Activated CD4-positive, alpha-beta T cell treated with anti-CD3 and anti-CD28 coated beads, Interleukin-2, amount 50 U/mL, for 24 hours (primary cell): ENCODE measurements at regions not wholly inside any gene's neighbourhood (a gene's known extent, or its start where the extent isn't known, plus 50 kb on each side); places are given as distances from the start of the nearest gene placed in this dataset.
"Not testable (repeated sequence)": the region's sequence is repeated elsewhere in the genome, so short reads cannot be mapped to it uniquely, and the experiment has no call there.

Experiments used
- DNase-seq, 2 donors: peaks; one replicate each; pipeline ENCODE4 v3.0.0-alpha.2; 2020; ENCODE audit warnings: low read depth in 1 of 2, low spot score in 1 of 2

DNA sequence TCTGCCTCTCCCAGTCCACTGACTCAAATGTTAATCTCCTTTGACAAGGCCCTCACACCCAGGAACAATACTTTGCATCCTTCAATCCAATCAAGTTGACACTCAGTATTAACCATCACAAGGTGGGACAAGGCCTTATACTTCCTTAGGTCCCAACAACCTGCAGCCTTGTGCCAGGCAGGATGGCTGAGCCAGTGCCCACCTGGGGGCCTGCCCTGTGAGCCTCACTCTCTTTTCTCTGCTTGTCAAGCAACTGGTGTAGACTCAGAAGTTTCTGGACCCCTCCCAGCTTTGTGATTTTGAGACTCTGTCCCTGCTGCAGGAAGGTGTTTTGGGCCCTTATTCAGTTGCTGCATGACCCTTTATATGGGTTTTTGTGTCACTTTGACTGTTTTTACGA is 310.0 kb upstream of the C1orf174 start:
- no peak for DNase-seq

DNA sequence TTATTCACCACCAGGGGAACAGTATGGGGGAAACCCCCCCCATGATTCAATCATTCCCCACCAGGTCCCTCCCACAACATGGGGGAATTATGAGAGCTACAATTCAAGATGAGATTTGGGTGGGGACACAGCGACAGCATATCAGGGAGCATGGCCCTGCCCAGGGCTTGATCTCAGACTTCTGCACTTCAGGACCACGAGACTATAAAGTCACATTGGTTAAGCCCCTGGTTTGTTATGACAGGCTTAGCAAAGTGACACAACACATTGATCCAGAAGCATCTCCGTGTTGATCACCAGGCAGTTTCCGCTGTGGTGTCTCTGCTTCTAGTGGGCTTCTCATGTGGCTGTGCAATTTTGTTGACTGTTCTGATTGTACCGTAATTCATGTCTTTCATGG is 312.7 kb upstream of the C1orf174 start:
- DNase-seq, result no peak

DNA sequence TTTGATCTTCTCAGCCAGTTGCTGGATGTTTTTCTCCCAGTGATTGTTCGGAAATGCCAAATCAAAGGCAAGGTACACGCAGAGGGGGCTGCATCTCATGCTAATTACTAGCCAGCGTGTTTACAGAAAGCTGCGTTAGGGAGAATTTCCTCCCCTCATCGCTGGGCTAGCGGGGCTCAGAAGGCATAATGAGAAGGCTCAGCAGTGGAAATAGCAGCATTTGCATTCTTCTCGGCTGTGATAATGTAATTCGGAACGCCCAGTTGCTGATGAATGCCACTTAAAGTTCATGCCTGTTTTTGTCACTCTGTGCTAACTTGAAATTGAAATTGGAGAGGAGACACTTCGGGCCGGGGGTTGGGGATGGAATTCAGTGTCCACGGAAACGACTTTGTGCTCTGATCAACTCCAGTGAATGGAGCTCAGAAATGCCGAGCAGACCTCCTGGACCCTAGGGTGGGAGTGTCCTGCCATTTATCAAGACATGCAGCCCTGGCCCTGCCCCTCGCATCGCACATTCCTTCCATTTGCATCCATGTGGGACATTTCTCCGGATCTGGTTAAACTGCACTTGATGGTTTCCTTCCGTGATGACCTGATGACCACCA is 313.4 kb upstream of the C1orf174 start:
- DNase-seq, result no peak

DNA sequence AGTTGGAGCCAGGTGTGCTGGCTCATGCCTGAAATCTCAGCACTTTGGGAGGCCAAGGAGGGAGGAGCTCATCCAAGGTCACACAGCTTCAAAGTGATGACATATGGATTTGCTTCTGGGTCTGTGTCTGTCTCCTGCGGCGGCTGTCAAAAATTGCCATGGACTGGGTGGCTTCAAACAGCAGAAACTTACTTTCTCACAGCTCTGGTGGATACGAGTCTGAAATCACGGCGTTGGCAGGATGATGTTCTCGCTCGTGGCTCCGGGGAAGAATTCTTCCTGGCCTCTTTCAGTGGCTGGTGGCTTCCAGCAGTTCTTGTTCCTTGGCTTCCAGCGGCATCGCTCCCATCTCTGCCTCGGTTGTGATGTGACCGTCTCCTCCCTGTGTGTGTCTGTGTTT is 314.8 kb upstream of the C1orf174 start:
- DNase-seq, result no peak

DNA sequence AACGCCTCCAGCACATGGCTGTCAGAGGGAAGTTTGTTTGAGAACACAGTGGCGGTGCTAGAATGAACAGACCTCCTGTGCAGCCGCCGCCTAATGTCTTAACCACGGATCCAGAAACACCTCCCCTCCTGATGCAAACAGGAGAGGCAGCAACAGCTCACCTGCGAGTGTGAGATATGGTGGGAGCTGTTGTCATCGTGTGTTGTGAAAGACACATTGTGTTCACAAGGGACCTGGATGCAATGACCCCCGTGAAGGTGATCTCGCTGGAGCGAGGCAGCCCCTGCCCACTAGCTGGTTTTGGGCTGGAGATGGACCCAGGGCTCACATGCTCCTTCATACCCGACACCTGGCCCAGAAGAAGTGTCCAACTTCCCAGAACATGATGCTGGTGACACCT is 315.3 kb upstream of the C1orf174 start:
- DNase-seq, result no peak

DNA sequence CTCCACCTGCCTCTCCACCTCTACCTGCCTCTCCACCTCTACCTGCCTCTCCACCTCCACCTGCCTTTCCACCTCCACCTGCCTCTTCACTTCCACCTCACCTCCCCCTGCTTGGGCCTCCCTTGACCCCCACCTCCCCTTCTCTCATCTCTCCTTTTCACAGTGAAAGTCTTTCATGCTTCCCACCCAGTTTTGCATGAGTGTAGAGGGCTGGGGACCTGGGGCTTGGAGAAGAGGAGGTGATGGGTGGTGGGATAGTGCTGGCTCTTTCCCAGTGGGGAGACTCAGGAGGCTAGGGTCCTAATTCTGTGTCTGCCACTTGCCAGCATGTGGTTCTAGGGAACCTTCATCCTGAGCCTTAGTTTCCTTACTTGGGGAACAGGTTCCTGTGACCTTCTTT is 316.2 kb upstream of the C1orf174 start:
- DNase-seq, result no peak

DNA sequence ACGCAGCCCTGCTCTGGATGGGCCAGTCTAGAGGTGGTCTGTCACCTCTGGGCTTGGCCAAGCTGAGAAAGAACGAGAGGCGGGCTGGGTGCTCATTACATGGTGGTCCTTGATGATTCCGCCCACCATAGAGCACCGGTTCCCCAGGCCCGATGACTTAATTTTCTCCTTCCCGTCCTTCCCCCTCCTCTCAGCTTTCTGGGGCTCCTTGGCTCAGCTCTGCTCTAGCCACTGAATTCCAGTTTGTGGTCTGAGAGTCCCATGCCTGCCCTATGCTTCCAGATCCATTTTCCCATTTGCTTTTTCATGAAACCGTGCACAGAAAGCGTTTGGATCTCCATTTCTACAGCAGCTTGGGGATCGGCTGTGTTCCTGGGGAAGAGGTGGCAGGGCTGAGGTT is 318.5 kb upstream of the C1orf174 start:
- no peak for DNase-seq

DNA sequence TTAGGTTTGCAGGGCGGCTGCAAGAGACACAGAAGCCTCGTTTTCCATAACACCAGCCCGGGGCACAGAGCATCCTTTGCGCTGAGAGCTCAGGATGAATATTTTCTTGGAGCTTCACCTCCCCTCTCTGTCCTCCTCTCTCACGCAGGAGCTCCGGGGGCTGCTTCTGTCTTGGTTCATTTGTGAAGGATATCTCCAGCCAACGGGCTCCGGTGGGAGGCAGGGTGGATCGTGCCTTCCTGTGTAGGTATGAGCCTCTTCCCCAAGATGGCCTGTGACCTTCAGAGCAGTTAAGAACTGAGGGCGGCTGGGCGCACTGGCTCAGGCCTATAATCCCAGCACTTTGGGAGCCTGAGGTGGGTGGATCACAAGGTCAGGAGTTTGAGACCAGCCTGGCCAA is 319.0 kb upstream of the C1orf174 start:
- DNase-seq, result no peak

DNA sequence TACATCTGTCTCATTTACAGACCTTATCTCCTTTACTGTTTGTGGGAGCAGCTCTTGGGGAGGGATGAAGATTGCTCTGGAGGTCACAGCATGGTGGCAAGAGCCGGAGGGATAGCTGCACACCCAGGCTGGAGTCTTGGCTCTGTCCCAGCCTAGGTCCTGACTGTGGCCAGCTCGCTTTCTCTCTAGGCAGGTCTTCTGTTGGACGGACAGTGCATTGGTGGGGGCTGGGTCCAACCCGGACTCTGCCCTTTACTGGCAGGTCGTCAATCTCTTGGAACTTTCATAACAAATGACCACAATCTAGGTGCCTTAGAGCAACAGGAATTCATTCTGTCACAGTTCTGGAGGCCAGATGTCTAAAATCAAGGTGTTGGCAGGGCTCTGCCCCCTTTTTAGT is 319.8 kb upstream of the C1orf174 start:
- DNase-seq, result no peak

DNA sequence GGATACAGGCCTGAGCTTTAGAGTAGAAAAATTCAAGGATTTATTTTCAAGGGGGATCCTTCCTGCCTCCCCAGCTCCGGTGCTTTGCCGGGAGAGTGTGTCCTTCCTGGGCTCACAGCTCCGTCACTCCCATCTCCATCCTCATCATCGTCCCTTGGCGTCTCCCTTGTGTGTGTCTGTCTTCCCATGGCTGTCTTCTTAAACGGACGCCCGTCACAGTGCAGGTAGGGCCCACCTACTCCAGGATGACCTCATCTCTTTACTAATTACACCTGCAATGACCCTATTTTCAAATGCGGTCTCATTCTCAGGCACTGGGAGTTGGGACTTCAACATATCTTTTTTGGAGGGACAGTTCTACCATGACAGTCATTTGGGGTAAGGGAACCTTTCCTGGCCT is 320.3 kb upstream of the C1orf174 start:
- DNase-seq, result no peak

DNA sequence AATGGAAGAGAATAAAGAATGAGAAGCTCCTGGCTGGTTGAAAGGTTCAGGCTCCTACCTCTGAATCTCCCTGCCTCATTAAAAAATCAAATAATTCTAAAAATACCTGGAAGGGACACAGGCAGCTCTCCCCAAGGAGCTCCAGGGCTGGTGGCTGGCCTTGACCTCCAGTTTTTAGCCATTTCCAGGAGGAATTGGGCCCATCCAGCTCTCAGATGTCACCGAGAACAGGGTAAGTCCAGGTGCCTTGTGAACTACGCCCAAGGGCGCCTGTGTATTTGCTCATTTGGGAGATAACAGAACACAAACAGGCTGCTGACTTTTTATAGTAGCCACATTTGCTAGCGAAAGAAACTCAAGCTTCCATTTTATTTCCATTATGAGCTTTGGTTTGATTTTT is 321.0 kb upstream of the C1orf174 start:
- no peak for DNase-seq

DNA sequence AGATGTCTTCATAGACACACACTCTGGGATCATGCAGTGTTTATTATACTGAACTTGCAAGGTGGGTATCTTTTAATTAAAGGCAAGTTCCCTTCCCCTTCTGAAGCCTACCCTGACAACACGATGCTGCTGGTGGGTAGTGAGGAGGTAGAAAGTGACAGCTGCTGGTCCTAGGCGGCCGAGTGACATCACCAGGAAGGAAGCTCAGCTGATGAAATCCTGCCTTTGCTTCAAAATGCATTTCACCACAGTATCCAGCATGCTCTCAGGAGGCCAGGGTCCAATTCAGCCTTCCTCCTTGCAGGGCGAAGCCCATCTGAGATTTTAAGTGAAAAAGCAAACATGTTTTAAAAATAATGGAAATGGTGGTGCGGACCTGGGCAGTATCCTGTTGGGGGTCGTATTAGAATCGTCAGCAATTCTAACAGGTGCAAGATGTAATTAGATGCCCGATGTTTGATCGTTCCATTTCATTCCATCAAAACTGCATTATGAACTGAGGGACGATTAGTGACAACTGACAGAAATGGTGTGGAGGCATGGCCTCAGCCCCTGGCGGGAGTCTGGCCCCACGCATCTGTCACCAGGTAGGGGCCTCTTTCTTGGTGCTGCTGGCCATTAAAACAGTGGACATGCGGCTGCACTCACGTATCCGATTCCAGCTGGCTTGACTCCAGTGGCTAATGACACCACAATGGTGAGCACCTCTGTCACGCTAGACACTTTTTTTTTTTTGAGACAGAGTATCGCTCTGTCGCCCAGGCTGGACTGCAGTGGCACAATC is 324.8 kb upstream of the C1orf174 start:
- DNase-seq, result no peak

DNA sequence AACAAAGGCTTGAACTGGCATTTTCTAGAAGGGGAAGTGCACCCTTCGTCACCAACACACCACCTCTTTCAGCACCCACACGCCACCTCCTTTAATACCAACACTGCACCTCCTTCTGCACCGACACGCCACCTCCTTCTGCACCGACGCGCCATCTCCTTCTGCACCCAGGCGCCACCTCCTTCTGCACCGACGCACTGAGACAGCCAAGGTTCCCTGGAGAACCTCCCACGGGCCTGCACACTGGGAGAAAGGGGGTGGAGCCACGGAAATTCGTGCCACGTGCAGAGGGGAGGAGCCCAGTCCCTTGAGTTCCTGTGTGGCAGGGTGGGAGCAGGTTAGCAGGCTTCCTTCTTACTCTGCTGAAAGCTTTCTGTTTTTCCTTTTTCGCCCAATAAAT is 327.9 kb upstream of the C1orf174 start:
- no peak for DNase-seq

DNA sequence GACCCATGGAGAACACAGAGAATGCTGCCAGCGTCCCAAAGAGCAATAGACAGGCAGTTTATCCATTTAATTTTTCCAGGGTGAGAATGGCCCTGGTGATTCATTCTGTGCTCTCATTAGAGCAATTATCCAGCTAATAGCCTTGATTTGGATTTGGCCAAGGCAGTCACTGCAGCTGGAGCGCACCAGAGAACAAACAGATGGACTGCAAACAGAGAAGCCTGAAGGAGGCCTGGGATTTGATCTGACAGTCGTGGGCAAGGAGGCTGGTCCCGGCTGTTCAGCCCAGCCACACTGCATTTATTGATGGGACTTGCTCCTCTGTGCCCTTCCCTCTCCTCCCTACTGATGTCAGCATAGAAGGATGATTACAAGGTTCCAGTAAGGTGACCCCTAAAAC is 353.9 kb upstream of the C1orf174 start:
- DNase-seq, result no peak

DNA sequence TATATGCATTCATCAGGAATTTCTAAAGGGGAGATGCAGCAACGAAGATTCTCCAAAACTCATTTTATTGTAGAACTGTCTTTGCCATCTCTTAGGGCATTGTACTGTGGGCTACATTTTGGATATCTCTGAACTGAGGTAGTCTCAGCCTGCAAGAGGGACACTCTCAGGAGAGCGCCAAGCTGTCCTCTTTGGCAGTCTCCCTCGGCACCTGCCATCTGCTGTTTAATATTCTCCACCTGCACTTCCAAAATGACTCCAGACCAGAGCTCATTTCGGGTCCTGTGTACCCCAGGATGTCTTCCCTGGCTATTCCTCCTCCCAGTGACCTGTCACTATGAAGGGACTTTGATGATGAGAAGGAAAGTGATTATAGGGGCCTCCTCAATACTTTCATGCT is 356.3 kb upstream of the C1orf174 start:
- no peak for DNase-seq

DNA sequence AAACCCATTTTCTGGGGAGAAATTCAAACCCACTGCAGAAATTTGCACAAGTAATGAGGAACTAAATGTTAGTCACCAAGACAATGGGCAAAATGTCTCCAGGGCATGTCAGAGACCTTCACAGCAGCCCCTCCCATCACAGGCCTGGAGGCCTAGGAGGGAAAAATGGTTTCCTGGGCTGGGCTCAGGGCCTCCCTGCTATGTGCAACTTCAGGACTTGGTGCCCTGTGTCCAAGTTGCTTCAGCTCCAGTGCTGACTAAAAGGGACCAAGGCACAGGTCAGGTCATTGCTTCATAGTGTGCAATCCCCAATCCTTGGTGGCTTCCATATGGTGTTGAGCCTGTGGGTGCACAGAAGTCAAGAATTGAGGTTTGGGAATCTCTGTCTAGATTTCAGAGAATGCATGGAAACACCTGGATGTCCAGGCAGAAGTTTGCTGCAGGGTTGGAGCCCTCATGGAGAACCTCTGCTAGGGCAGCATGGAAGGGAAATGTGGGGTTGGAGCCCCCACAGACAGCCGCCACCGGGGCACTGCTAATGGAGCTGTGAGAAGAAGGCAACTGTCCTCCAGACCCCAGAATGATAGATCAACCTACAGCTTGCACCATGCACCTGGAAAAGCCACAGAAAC is 358.2 kb upstream of the C1orf174 start:
- DNase-seq, result not testable (repeated sequence)

DNA sequence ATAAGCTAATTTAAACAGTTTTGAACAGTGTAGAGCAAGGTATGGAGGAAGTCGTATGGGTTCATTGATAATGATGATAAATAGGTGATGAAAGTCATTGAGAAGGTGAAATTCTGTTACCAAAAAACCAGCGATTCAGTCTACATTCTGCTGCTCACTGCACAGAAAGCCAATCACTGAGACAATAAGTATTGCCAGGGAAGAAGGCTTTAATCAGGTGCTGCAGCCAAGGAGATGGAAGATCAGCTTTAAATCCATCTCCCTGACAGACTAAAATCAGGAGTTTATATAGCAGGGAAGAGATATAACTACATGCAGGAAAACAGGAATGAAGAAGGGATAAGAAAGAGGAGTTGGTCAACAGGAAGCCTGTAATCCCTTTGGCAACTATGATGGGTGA is 361.3 kb upstream of the C1orf174 start:
- DNase-seq, result no peak

DNA sequence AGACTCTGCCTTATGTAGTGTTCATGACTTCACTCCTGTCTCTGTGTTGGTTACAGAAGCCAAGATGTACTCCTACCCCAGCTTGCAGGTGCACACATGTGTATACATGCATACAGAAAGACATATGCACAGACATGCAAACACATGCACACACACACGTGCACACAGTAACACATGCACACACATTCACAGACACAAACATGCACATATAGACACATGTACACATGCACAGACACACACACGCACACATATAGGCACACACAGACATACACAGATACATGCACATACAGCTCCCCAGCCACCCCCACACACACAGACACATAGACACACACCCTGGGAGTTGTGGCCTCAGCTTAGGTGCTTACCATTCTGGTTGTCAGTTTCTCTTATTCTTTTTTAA is 362.6 kb upstream of the C1orf174 start:
- no peak for DNase-seq

DNA sequence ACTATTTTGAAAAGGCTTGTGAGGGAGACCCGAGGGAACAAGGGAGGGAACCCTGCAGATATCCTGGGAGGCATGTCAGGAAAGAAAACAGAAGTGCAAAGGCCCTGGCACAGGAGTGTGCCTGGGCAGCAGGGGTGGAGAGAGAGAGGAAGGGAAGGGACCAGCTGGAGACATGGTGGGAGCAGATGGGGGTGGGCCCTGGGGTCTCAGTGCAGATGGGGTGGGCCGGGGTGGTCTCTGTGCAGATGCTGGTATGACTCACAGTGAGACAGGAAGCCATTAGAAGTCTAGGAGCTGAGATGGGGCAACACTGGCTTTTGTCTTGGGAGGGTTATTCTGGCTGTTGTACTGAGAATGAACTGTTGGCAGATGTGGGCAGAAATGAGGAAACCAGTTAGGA is 363.6 kb upstream of the C1orf174 start:
- DNase-seq, result no peak

DNA sequence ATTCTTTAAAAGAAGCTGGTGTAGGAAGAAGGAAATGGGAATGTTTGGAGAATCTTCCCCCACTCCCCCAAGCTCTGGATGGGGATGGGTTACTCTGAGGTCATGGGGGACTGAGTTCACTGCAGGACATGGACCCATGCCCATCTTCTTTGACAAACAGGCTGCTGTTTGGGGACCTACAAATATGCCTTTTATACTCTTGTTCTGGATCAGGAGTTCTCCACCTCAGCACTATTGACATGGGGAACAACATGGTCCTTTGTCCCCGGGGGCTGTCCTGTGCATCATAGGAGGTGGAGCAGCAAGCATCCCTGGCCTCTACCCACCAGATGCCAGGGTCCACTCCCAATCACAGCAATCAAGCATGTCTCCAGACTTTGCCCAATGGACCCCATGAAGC is 365.8 kb upstream of the C1orf174 start:
- no peak for DNase-seq

DNA sequence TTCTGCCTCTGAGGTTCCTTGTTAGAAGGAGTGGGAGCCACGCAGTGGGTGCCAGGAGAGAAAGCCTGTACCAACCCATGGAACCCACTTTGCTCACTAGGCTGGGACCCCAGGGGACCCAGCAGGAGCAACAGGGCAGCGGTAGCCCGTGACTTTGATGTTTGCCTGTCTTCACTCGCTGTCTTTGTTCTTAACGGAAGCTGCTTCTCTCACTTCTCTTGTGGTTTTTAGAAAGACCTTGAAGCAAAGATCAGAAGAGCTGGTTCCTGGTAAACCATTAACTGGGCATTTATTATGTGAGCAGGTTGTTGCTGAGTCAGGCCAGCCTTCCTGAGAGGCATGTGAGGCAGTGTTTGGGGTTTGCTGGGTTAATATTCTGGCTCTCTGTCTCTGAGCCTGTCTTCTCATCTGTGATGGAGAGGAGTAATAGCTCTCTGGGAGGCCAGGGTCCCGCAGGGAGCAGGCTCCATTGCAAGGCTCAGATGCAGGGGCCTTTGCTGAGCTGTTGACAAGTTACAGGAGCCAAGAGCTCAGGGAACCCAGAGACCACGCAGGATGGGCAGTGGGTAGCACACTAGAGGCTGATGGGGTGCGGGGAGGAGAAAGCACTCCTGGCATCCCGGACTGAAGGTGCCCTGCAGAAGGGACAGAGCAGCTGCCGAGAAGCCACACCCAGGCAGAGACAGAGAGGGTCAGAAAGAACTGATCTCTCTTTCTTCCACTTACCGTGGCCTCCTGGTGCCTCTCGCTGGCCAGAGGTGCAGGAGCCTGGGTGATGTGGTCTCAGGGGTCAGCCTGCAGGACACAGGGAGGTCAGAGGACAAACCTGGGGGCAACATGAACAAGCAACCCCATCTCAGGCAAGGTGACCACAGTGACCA is 367.5 kb upstream of the C1orf174 start:
- no peak for DNase-seq
